WTC11 (cell line): ENCODE measurements at regions not wholly inside any gene's neighbourhood (a gene's known extent, or its start where the extent isn't known, plus 50 kb on each side); places are given as distances from the start of the nearest gene placed in this dataset.

Experiments
- ATF3 ChIP-seq: sonication (generic); formaldehyde crosslinking; conservative IDR thresholded peaks from 2 replicates; pipeline ENCODE4 v1.8.1; 2022; ENCODE audit warnings: mild to moderate bottlenecking, missing genetic modification reagents
- E2F5 ChIP-seq: sonication (generic); formaldehyde crosslinking; IDR thresholded peaks from 2 replicates; pipeline ENCODE4 v1.8.1; 2022; ENCODE audit warnings: mild to moderate bottlenecking, moderate library complexity, missing genetic modification reagents
- ESRRA ChIP-seq: sonication (generic); formaldehyde crosslinking; IDR thresholded peaks from 2 replicates; pipeline ENCODE4 v1.8.1; 2022; ENCODE audit warnings: mild to moderate bottlenecking, missing genetic modification reagents, borderline replicate concordance
- KAT7 ChIP-seq: sonication (generic); formaldehyde crosslinking; IDR thresholded peaks from 2 replicates; pipeline ENCODE4 v1.8.1; 2023; ENCODE audit warnings: missing genetic modification reagents, mild to moderate bottlenecking, borderline replicate concordance
- SP1 ChIP-seq: sonication (generic); formaldehyde crosslinking; conservative IDR thresholded peaks from 2 replicates; pipeline ENCODE4 v1.8.1; 2022; ENCODE audit warnings: missing genetic modification reagents
- TEAD1 ChIP-seq: sonication (generic); formaldehyde crosslinking; IDR thresholded peaks from 2 replicates; pipeline ENCODE4 v1.8.0; 2022; ENCODE audit warnings: mild to moderate bottlenecking, missing genetic modification reagents
- USF2 ChIP-seq: sonication (generic); formaldehyde crosslinking; IDR thresholded peaks from 2 replicates; pipeline ENCODE4 v1.8.1; 2023; ENCODE audit warnings: mild to moderate bottlenecking, missing genetic modification reagents, moderate library complexity
- TF ChIP-seq, protein P1 (sequence below): sonication (generic); formaldehyde crosslinking; IDR thresholded peaks from 2 replicates; pipeline ENCODE4 v1.8.1; 2023; ENCODE audit warnings: mild to moderate bottlenecking, moderate library complexity, missing genetic modification reagents
- TF ChIP-seq, protein P2 (sequence below): fragments of 200-600 bp; IDR thresholded peaks from 2 replicates; pipeline ENCODE4 v1.8.0; 2022; ENCODE audit warnings: antibody characterized with exemption

DNA sequence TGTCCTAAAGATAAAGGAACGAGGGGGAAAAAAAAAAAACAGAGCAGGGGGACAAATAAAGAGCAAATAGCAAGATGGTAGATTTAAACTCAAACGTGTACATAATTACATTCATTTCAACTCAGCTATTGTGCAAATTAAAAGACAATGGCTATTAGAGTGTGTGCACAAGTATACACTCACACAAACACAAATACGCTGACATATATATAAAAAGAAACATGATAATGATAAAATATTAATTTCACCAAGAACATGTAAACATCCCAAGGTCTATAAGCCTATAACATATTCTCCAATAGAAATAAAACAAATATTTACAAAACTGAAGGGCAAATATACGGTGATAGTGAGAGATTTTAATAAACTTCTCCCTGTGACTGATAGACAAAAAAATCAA lies 1354.9 kb upstream of the GJE1 start:
- TF ChIP-seq USF2 (CRISPR knock-in tag) (no peak), ESRRA (CRISPR knock-in tag) (no peak), E2F5 (no peak), ATF3 (CRISPR knock-in tag) (no peak), SP1 (CRISPR knock-in tag) (no peak), KAT7 (CRISPR knock-in tag) (no peak), TEAD1 (CRISPR knock-in tag) (no peak)
- TF ChIP-seq, protein P1, sequence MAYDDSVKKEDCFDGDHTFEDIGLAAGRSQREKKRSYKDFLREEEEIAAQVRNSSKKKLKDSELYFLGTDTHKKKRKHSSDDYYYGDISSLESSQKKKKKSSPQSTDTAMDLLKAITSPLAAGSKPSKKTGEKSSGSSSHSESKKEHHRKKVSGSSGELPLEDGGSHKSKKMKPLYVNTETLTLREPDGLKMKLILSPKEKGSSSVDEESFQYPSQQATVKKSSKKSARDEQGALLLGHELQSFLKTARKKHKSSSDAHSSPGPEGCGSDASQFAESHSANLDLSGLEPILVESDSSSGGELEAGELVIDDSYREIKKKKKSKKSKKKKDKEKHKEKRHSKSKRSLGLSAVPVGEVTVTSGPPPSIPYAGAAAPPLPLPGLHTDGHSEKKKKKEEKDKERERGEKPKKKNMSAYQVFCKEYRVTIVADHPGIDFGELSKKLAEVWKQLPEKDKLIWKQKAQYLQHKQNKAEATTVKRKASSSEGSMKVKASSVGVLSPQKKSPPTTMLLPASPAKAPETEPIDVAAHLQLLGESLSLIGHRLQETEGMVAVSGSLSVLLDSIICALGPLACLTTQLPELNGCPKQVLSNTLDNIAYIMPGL (CRISPR knock-in tag), result no peak
- TF ChIP-seq, protein P2, sequence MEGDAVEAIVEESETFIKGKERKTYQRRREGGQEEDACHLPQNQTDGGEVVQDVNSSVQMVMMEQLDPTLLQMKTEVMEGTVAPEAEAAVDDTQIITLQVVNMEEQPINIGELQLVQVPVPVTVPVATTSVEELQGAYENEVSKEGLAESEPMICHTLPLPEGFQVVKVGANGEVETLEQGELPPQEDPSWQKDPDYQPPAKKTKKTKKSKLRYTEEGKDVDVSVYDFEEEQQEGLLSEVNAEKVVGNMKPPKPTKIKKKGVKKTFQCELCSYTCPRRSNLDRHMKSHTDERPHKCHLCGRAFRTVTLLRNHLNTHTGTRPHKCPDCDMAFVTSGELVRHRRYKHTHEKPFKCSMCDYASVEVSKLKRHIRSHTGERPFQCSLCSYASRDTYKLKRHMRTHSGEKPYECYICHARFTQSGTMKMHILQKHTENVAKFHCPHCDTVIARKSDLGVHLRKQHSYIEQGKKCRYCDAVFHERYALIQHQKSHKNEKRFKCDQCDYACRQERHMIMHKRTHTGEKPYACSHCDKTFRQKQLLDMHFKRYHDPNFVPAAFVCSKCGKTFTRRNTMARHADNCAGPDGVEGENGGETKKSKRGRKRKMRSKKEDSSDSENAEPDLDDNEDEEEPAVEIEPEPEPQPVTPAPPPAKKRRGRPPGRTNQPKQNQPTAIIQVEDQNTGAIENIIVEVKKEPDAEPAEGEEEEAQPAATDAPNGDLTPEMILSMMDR, result no peak
